Hepatocyte (in vitro differentiated cells): ENCODE measurements at regions not wholly inside any gene's neighbourhood (a gene's known extent, or its start where the extent isn't known, plus 50 kb on each side); places are given as distances from the start of the nearest gene placed in this dataset.

Experiments used
- DNase-seq: peaks from one replicate; pipeline ENCODE4 v3.0.0-alpha.2; 2016; ENCODE audit warnings: low spot score
- H2AFZ ChIP-seq: fragments of 200-600 bp; sonication (generic); 2 replicates; pipeline ENCODE4 v1.6.0; 2016; ENCODE audit warnings: antibody characterized with exemption, mild to moderate bottlenecking
- H3K27ac ChIP-seq: fragments of 200-600 bp; sonication (generic); 2 replicates; pipeline ENCODE4 v1.5.1; 2016; ENCODE audit warnings: mild to moderate bottlenecking
- H3K27me3 ChIP-seq: fragments of 200-600 bp; sonication (generic); 2 replicates; pipeline ENCODE4 v1.6.1; 2016
- H3K36me3 ChIP-seq: fragments of 200-600 bp; sonication (generic); replicated peaks from 2 replicates; pipeline ENCODE4 v1.5.1; 2016; ENCODE audit warnings: low read depth; ENCODE audit not compliant: insufficient read depth
- H3K4me1 ChIP-seq: fragments of 200-600 bp; sonication (generic); 2 replicates; pipeline ENCODE4 v1.5.1; 2016; ENCODE audit warnings: mild to moderate bottlenecking, moderate library complexity; ENCODE audit not compliant: insufficient read depth
- H3K4me2 ChIP-seq: fragments of 200-600 bp; sonication (generic); 2 replicates; pipeline ENCODE4 v1.6.0; 2016
- H3K4me3 ChIP-seq: fragments of 200-600 bp; sonication (generic); 2 replicates; pipeline ENCODE4 v1.5.1; 2016; ENCODE audit warnings: mild to moderate bottlenecking
- H3K79me2 ChIP-seq: fragments of 200-600 bp; sonication (generic); 2 replicates; pipeline ENCODE4 v1.6.0; 2017; ENCODE audit warnings: mild to moderate bottlenecking
- H3K9me2 ChIP-seq: fragments of 200-600 bp; sonication (generic); replicated peaks from 2 replicates; pipeline ENCODE4 v1.6.0; 2017; ENCODE audit warnings: mild to moderate bottlenecking; ENCODE audit not compliant: insufficient read depth
- H3K9me3 ChIP-seq: fragments of 200-600 bp; sonication (generic); 2 replicates; pipeline ENCODE4 v1.5.1; 2016; ENCODE audit warnings: low read depth, mild to moderate bottlenecking
- H4K20me1 ChIP-seq: fragments of 200-600 bp; sonication (generic); 2 replicates; pipeline ENCODE4 v1.6.0; 2016; ENCODE audit warnings: mild to moderate bottlenecking; ENCODE audit not compliant: insufficient read depth, poor library complexity, severe bottlenecking
- EZH2 ChIP-seq: fragments of 200-600 bp; sonication (generic); IDR thresholded peaks from 2 replicates; pipeline ENCODE4 v1.6.1; 2016; ENCODE audit warnings: antibody characterized with exemption, mild to moderate bottlenecking, borderline replicate concordance
- EZH2phosphoT487 ChIP-seq: fragments of 200-600 bp; sonication (generic); IDR thresholded peaks from one replicate; pipeline ENCODE4 v1.6.1; 2018; ENCODE audit warnings: antibody characterized with exemption, mild to moderate bottlenecking, low read depth, moderate library complexity; ENCODE audit not compliant: unreplicated experiment, severe bottlenecking
- WGBS: methylation state at CpG from one replicate; pipeline ENCODE4 v1.1.6; 2016; ENCODE audit warnings: low lambda C conversion rate; ENCODE audit errors: missing lambda C conversion rate; 5-methylcytosine and 5-hydroxymethylcytosine counted together
- TF ChIP-seq, protein P1 (sequence below): fragments of 200-600 bp; sonication (generic); IDR thresholded peaks from 2 replicates; pipeline ENCODE4 v1.5.1; 2016; ENCODE audit warnings: antibody characterized with exemption, mild to moderate bottlenecking; ENCODE audit not compliant: poor library complexity

DNA sequence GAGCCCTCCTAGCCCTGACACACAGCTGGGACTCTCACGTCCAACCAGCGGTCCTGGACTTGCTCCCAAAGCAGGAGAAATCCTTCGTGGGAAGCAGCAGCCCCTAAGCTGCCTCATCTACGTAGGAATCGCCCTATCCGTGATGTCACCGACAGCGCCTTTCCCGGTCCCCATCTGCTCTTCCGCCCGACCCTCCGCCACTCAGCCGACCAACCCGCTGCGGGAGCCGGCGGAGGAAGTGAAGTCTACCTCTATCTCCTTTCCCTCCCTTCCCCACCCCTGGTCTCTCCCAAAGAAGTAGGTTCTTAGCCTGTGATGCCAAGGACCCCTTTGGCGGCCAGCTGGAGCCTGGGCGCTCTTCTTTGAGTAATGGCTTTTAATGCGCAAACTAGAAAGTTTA lies 272.1 kb downstream of the FAM72C start:
- no peaks in the 10 kb centered on the region for H3K4me1 ChIP-seq
- H3K27me3 ChIP-seq = no peaks in the 10 kb centered on the region
- H3K4me3 ChIP-seq = no peak overlapping the region
- TF ChIP-seq EZH2 (no peak), EZH2phosphoT487 (no peak)
- TF ChIP-seq, protein P1, sequence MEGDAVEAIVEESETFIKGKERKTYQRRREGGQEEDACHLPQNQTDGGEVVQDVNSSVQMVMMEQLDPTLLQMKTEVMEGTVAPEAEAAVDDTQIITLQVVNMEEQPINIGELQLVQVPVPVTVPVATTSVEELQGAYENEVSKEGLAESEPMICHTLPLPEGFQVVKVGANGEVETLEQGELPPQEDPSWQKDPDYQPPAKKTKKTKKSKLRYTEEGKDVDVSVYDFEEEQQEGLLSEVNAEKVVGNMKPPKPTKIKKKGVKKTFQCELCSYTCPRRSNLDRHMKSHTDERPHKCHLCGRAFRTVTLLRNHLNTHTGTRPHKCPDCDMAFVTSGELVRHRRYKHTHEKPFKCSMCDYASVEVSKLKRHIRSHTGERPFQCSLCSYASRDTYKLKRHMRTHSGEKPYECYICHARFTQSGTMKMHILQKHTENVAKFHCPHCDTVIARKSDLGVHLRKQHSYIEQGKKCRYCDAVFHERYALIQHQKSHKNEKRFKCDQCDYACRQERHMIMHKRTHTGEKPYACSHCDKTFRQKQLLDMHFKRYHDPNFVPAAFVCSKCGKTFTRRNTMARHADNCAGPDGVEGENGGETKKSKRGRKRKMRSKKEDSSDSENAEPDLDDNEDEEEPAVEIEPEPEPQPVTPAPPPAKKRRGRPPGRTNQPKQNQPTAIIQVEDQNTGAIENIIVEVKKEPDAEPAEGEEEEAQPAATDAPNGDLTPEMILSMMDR = no peak
- H3K4me2 ChIP-seq = no peak overlapping the region
- H2AFZ ChIP-seq = no peak overlapping the region
- no peaks in the 10 kb centered on the region for H3K9me3 ChIP-seq
- no peaks in the 10 kb centered on the region for H3K36me3 ChIP-seq
- H3K9me2 ChIP-seq = no peaks in the 10 kb centered on the region
- H3K27ac ChIP-seq = no peak overlapping the region
- H4K20me1 ChIP-seq = no peaks in the 10 kb centered on the region
- no peak for DNase-seq
- H3K79me2 ChIP-seq = no peaks in the 10 kb centered on the region
- WGBS = 79% methylated on average over 18 of the region's 20 CpGs

DNA sequence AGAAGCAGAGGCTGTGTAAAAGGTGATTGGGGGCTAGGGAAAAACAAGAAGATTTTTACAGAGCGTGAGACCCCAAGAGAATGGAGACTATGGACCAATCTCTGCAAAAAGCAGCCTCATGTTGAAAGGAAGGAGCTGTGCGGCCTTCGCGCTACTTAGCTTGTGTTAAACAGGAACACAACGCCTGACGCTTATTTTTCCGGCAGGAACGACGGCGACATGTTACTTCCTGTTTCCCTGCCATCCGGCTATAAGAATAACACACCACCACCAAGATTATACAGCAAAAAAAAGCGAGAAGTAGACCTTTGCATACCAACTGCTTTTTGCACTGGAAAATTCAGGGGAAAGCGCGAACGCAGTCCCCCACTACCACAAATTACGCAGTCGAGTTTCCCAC lies 272.7 kb downstream of the FAM72C start:
- Histone ChIP-seq H2AFZ (no peak overlapping the region), H4K20me1 (no peaks in the 10 kb centered on the region), H3K9me2 (no peaks in the 10 kb centered on the region), H3K79me2 (no peaks in the 10 kb centered on the region), H3K4me2 (no peak overlapping the region), H3K36me3 (no peaks in the 10 kb centered on the region), H3K4me3 (no peak overlapping the region), H3K27ac (no peak overlapping the region), H3K4me1 (no peaks in the 10 kb centered on the region), H3K27me3 (no peaks in the 10 kb centered on the region), H3K9me3 (no peaks in the 10 kb centered on the region)
- WGBS = 93% methylated on average over 17 of the region's 17 CpGs
- TF ChIP-seq EZH2phosphoT487 (no peak), EZH2 (no peak)
- TF ChIP-seq, protein P1 = no peak
- no peak for DNase-seq

DNA sequence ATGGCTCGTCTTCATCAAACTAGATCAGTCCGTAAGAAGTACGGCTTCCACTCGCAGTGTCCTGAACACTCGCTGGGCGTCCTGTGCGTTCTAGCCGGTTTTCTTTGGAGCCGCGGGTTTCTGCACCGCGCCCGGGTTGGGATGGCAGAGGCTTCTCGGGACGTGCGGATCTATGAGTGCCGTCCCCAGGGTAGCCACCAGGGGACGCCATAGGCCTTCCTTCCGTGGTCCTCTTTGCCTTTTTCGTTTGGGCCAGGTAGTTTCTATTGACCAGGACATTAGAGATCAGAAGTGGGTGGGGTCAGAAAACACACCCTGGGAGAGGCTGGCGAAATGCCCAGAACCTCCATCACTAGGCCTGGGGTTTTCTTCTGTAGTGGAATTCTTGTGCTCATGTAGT lies 273.8 kb downstream of the FAM72C start:
- no peak overlapping the region for H2AFZ ChIP-seq
- H4K20me1 ChIP-seq = no peaks in the 10 kb centered on the region
- no peaks in the 10 kb centered on the region for H3K27me3 ChIP-seq
- no peaks in the 10 kb centered on the region for H3K9me3 ChIP-seq
- H3K9me2 ChIP-seq = no peaks in the 10 kb centered on the region
- DNase-seq = no peak
- TF ChIP-seq EZH2phosphoT487 (no peak), EZH2 (no peak)
- TF ChIP-seq, protein P1 = no peak
- H3K36me3 ChIP-seq = no peaks in the 10 kb centered on the region
- no peaks in the 10 kb centered on the region for H3K79me2 ChIP-seq
- no peak overlapping the region for H3K4me3 ChIP-seq
- WGBS = 82% methylated on average over 21 of the region's 21 CpGs
- H3K4me2 ChIP-seq = no peak overlapping the region
- H3K27ac ChIP-seq = no peak overlapping the region
- no peaks in the 10 kb centered on the region for H3K4me1 ChIP-seq

DNA sequence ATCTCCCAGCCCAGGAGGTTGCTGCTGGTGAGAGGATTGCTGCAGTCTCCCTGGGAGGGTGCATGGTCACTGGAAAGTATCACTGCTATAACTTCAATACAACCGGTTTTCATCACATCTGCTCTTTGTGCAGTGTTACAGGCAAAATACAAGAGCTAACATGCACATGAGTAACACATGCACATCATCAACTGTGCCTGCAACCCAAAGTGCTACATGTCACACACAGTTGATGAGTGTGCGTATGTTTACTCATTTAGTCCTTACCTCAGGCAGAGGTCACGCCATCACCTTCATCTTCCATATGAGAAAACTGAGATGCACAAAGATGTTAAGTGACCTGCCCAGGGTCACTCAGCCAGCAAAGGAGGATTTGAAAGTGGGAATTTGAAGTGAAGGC lies 277.7 kb downstream of the FAM72C start:
- Histone ChIP-seq H3K36me3 (no peaks in the 10 kb centered on the region), H3K4me3 (no peak overlapping the region), H3K27me3 (no peaks in the 10 kb centered on the region), H3K9me2 (no peaks in the 10 kb centered on the region), H3K27ac (no peak overlapping the region), H3K4me2 (no peak overlapping the region), H3K4me1 (no peaks in the 10 kb centered on the region), H2AFZ (no peak overlapping the region), H3K79me2 (no peaks in the 10 kb centered on the region), H4K20me1 (no peaks in the 10 kb centered on the region), H3K9me3 (no peaks in the 10 kb centered on the region)
- WGBS = 71% methylated on average over 3 of the region's 3 CpGs
- DNase-seq = no peak
- no peak for TF ChIP-seq EZH2
- TF ChIP-seq, protein P1 = no peak
- TF ChIP-seq EZH2phosphoT487 = no peak
